Esophagus muscularis mucosa (tissue), 4 donors: ENCODE measurements at regions not wholly inside any gene's neighbourhood (a gene's known extent, or its start where the extent isn't known, plus 50 kb on each side); places are given as distances from the start of the nearest gene placed in this dataset.
"Not testable (repeated sequence)": the region's sequence is repeated elsewhere in the genome, so short reads cannot be mapped to it uniquely, and the experiment has no call there.

Experiments
- DNase-seq: peaks from one replicate; pipeline ENCODE4 v3.0.0-alpha.2; 2017; ENCODE audit errors: extremely low spot score
- H3K27ac ChIP-seq, 4 donors: fragments of 200-600 bp; sonication (generic); replicated peaks in 1 of 4; 1 replicate in 3 of 4; 2 replicates in 1 of 4; pipeline ENCODE4 v1.5.1; 2016 to 2019; ENCODE audit warnings: mild to moderate bottlenecking in 1 of 4
- H3K27me3 ChIP-seq, 4 donors: fragments of 200-600 bp; sonication (generic); one replicate each; pipeline versions ENCODE4 v1.5.1 to v1.6.0; 2016 to 2019
- H3K36me3 ChIP-seq, 4 donors: fragments of 200-600 bp; sonication (generic); one replicate each; pipeline ENCODE4 v1.5.1; 2016 to 2019
- H3K4me1 ChIP-seq, 4 donors: fragments of 200-600 bp; sonication (generic); one replicate each; pipeline ENCODE4 v1.5.1; 2016 to 2019
- H3K4me3 ChIP-seq, 4 donors: fragments of 200-600 bp; sonication (generic); 1 replicate in 2 of 4; 2 replicates in 2 of 4; pipeline ENCODE4 v1.5.1; 2016 to 2019; ENCODE audit warnings: mild to moderate bottlenecking in 4 of 4, moderate library complexity in 1 of 4
- H3K9me3 ChIP-seq, 4 donors: fragments of 200-600 bp; sonication (generic); 1 replicate in 3 of 4; 2 replicates in 1 of 4; pipeline ENCODE4 v1.5.1; 2016 to 2019
- CTCF ChIP-seq, 3 experiments: fragments of 200-600 bp in 2 of 3; fragments of 450-650 bp in 1 of 3; sonication (generic) in 2 of 3; IDR thresholded peaks; one replicate each; pipeline ENCODE4 v1.5.1; 2017 to 2019; ENCODE audit warnings: antibody characterized with exemption in 3 of 3, mild to moderate bottlenecking in 2 of 3, moderate library complexity in 1 of 3
- EP300 ChIP-seq: sonication (generic); formaldehyde crosslinking; IDR thresholded peaks from one replicate; pipeline ENCODE4 v1.6.1; 2017; ENCODE audit warnings: antibody characterized with exemption
- POLR2A ChIP-seq: fragments of 450-650 bp; IDR thresholded peaks from one replicate; pipeline ENCODE4 v1.6.1; 2017; ENCODE audit warnings: antibody characterized with exemption, moderate library complexity, mild to moderate bottlenecking, low read depth
- POLR2AphosphoS5 ChIP-seq, 2 donors: sonication (generic); formaldehyde crosslinking; IDR thresholded peaks; one replicate each; pipeline ENCODE4 v1.6.1; 2017; ENCODE audit warnings: antibody characterized with exemption in 2 of 2
- WGBS: methylation state at CpG from one replicate; pipeline ENCODE4 v1.1.5; 2018; 5-methylcytosine and 5-hydroxymethylcytosine counted together
- intact Hi-C: fragments of 100-400 bp; cut with DNase I; formaldehyde crosslinking; loops from one replicate; pipeline ENCODE4 v1.15.1; 2023

- no peak for TF ChIP-seq POLR2A
- no peak for TF ChIP-seq EP300
- TF ChIP-seq POLR2AphosphoS5 (IDR thresholded peaks at IDR 0.05) = no peak
- no peak for TF ChIP-seq CTCF (IDR thresholded peaks at IDR 0.05)
- WGBS = 80% methylated on average over 5 of the region's 5 CpGs
- Histone ChIP-seq H3K27ac (peak overlapping the region in 1 of 4 donors; percentile 61), H3K4me1 (peaks cover 2 to 36% (median 26%) of the 10 kb centered on the region in 4 donors), H3K9me3 (no peaks in the 10 kb centered on the region), H3K4me3 (no peak overlapping the region), H3K36me3 (no peaks in the 10 kb centered on the region), H3K27me3 (no peaks in the 10 kb centered on the region)
- intact Hi-C loops = no loop called here
- DNase-seq = no peak
Measured at GRCh38 chr2:147600646-147601045, 244.2 kb upstream of the ACVR2A start.

GRCh38 chr2:147600223-147600622 lies 244.6 kb upstream of the ACVR2A start:
- no peak overlapping the region for H3K4me3 ChIP-seq
- TF ChIP-seq EP300 (no peak), POLR2AphosphoS5 (IDR thresholded peaks at IDR 0.05) (peak; percentile 36 to 68)
- H3K27ac ChIP-seq = peak overlapping the region in 1 of 4 donors; percentile 61
- WGBS = 48% methylated on average over 7 of the region's 7 CpGs
- no peaks in the 10 kb centered on the region for H3K36me3 ChIP-seq
- no peaks in the 10 kb centered on the region for H3K9me3 ChIP-seq
- no peak for DNase-seq
- intact Hi-C loops = no loop called here
- H3K4me1 ChIP-seq = peaks cover 6 to 41% (median 30%) of the 10 kb centered on the region in 4 donors
- no peaks in the 10 kb centered on the region for H3K27me3 ChIP-seq

- H3K27ac ChIP-seq = peak overlapping the region; percentile 3 to 61 (median 56)
- H3K4me3 ChIP-seq = no peak overlapping the region
- H3K27me3 ChIP-seq = no peaks in the 10 kb centered on the region
- DNase-seq = no peak
- no peaks in the 10 kb centered on the region for H3K36me3 ChIP-seq
- peaks cover 12 to 42% (median 34%) of the 10 kb centered on the region in 4 donors for H3K4me1 ChIP-seq
- intact Hi-C loops = no loop called here
- TF ChIP-seq POLR2AphosphoS5 (IDR thresholded peaks at IDR 0.05) = no peak
- 27% methylated on average over 4 of the region's 4 CpGs for WGBS
- peaks cover 0 to 10% (median 8%) of the 10 kb centered on the region in 4 donors for H3K9me3 ChIP-seq
Measured at GRCh38 chr2:147595200-147595599, 249.6 kb upstream of the ACVR2A start.

- 90% methylated on average over 3 of the region's 3 CpGs for WGBS
- no peak overlapping the region for H3K4me3 ChIP-seq
- no peak for DNase-seq
- peaks cover 0 to 10% (median 8%) of the 10 kb centered on the region in 4 donors for H3K9me3 ChIP-seq
- no peaks in the 10 kb centered on the region for H3K36me3 ChIP-seq
- H3K27me3 ChIP-seq = no peaks in the 10 kb centered on the region
- H3K4me1 ChIP-seq = peaks cover 12 to 35% (median 28%) of the 10 kb centered on the region in 4 donors
- no peak overlapping the region for H3K27ac ChIP-seq
- intact Hi-C loops = no loop called here
- TF ChIP-seq EP300 (no peak), CTCF (IDR thresholded peaks at IDR 0.05) (no peak), POLR2AphosphoS5 (IDR thresholded peaks at IDR 0.05) (no peak), POLR2A (no peak)
Measured at GRCh38 chr2:147594038-147594437, 250.8 kb upstream of the ACVR2A start.

- DNase-seq, H3K27ac ChIP-seq, H3K27me3 ChIP-seq, intact Hi-C loops, H3K4me3 ChIP-seq, H3K36me3 ChIP-seq: not testable (repeated sequence)
- Histone ChIP-seq H3K4me1 (peaks cover 12 to 37% (median 30%) of the 10 kb centered on the region in 4 donors), H3K9me3 (peaks cover 0 to 10% (median 8%) of the 10 kb centered on the region in 4 donors)
- WGBS = 82% methylated on average over 2 of the region's 2 CpGs
Measured at GRCh38 chr2:147592784-147593183, 252.0 kb upstream of the ACVR2A start.

GRCh38 chr2:147589127-147589526 lies 255.7 kb upstream of the ACVR2A start:
- no peak for TF ChIP-seq POLR2A
- no peak for TF ChIP-seq POLR2AphosphoS5 (IDR thresholded peaks at IDR 0.05)
- TF ChIP-seq CTCF (IDR thresholded peaks at IDR 0.05) = no peak
- no peak for TF ChIP-seq EP300
- Histone ChIP-seq H3K27me3 (no peaks in the 10 kb centered on the region), H3K36me3 (no peaks in the 10 kb centered on the region), H3K9me3 (peaks cover 0 to 10% (median 8%) of the 10 kb centered on the region in 4 donors), H3K4me1 (peaks cover 0 to 11% (median 4%) of the 10 kb centered on the region in 4 donors), H3K4me3 (no peak overlapping the region), H3K27ac (peak overlapping the region in 1 of 4 donors; percentile 13)
- no peak for DNase-seq
- intact Hi-C loops = no loop called here
- 73% methylated on average over 1 of the region's 1 CpG for WGBS
